Astrocyte (in vitro differentiated cells and primary cell): ENCODE measurements at regions not wholly inside any gene's neighbourhood (a gene's known extent, or its start where the extent isn't known, plus 50 kb on each side); places are given as distances from the start of the nearest gene placed in this dataset.

Experiments used
- CTCF ChIP-seq: IDR thresholded peaks from 2 replicates; pipeline ENCODE4 v1.5.1; 2011; ENCODE audit warnings: low read depth, mild to moderate bottlenecking, inconsistent platforms, low read length, moderate library complexity; ENCODE audit not compliant: insufficient read depth
- EZH2 ChIP-seq: IDR thresholded peaks from 2 replicates; pipeline ENCODE4 v1.6.1; 2012; ENCODE audit warnings: mild to moderate bottlenecking, low read length, inconsistent platforms; ENCODE audit not compliant: insufficient read depth

GRCh38 chr4:20086799-20087521, 164.7 kb upstream of the SLIT2 start:
- TF ChIP-seq CTCF (no peak), EZH2 (no peak)
